Caco-2 (cell line): ENCODE measurements at regions not wholly inside any gene's neighbourhood (a gene's known extent, or its start where the extent isn't known, plus 50 kb on each side); places are given as distances from the start of the nearest gene placed in this dataset.

Experiments
- BruUV-seq: library from RNA; stranded (reverse); fragments of 400-500 nt; replicated peaks from 2 replicates; lab custom pipeline; 2021; lab: Mats Ljungman, UMichigan
- CTCF ChIA-PET: fragments of 300-600 bp; sonication (Branson Sonifier 250); formaldehyde crosslinking; loops from one replicate; lab custom pipeline; 2022; ENCODE audit warnings: antibody characterized with exemption; lab: Charles Lee
- POLR2A ChIA-PET: fragments of 300-600 bp; sonication (Branson Sonifier 250); formaldehyde crosslinking; loops from one replicate; lab custom pipeline; 2022; ENCODE audit warnings: antibody characterized with exemption; lab: Charles Lee
- DNase-seq, 2 experiments: peaks; one replicate each; pipeline versions ENCODE4 v3.0.0 to v3.0.0-alpha.2; 2020 to 2022
- H3K27me3 ChIP-seq: replicated peaks from 2 replicates; pipeline ENCODE4 v1.6.0; 2011; ENCODE audit warnings: low read length; ENCODE audit not compliant: control insufficient read depth, insufficient read depth
- H3K36me3 ChIP-seq: 2 replicates; pipeline ENCODE4 v1.5.1; 2011; ENCODE audit warnings: low read length; ENCODE audit not compliant: control insufficient read depth, insufficient read depth
- H3K4me1 ChIP-seq: fragments of 250-450 bp; sonication (Bioruptor Pico); 2 replicates; pipeline ENCODE4 v1.5.1; 2020; ENCODE audit warnings: mild to moderate bottlenecking
- H3K4me3 ChIP-seq: 2 replicates; pipeline ENCODE4 v1.5.1; 2011; ENCODE audit warnings: low read depth, mild to moderate bottlenecking, control low read depth, low read length
- H3K9me3 ChIP-seq: fragments of 250-450 bp; sonication (Bioruptor Pico); 2 replicates; pipeline ENCODE4 v1.5.1; 2020; ENCODE audit warnings: mild to moderate bottlenecking, moderate library complexity
- H3K27ac Mint-ChIP-seq: one replicate; pipeline ENCODE4 v1.8.0; 2022; ENCODE audit warnings: mixed read lengths; ENCODE audit not compliant: unreplicated experiment
- H3K27me3 Mint-ChIP-seq: one replicate; pipeline ENCODE4 v1.8.0; 2022; ENCODE audit warnings: mixed read lengths; ENCODE audit not compliant: insufficient read depth, unreplicated experiment
- H3K36me3 Mint-ChIP-seq: one replicate; pipeline ENCODE4 v1.8.0; 2022; ENCODE audit warnings: mild to moderate bottlenecking, mixed read lengths; ENCODE audit not compliant: insufficient read depth, unreplicated experiment
- H3K4me1 Mint-ChIP-seq: one replicate; pipeline ENCODE4 v1.8.0; 2022; ENCODE audit warnings: low read depth, mixed read lengths; ENCODE audit not compliant: unreplicated experiment
- H3K4me3 Mint-ChIP-seq: one replicate; pipeline ENCODE4 v1.8.0; 2022; ENCODE audit warnings: mild to moderate bottlenecking, moderate library complexity, mixed read lengths; ENCODE audit not compliant: unreplicated experiment
- H3K9me3 Mint-ChIP-seq: one replicate; pipeline ENCODE4 v1.8.0; 2022; ENCODE audit warnings: mixed read lengths; ENCODE audit not compliant: unreplicated experiment
- intact Hi-C: fragments of 100-400 bp; cut with micrococcal nuclease; formaldehyde crosslinking; loops from one replicate; pipeline ENCODE4 v1.10.0; 2022; ENCODE audit not compliant: unreplicated experiment
- TF ChIP-seq, protein P1 (sequence below), 2 experiments: fragments of 200-600 bp in 1 of 2; IDR thresholded peaks; 1 replicate in 1 of 2; 2 replicates in 1 of 2; pipeline versions ENCODE4 v1.5.1 to v1.8.0; 2011 to 2022; ENCODE audit warnings: antibody characterized with exemption in 1 of 2, control low read depth in 1 of 2, inconsistent platforms in 1 of 2, low read depth in 1 of 2, low read length in 1 of 2, mild to moderate bottlenecking in 1 of 2, moderate library complexity in 1 of 2; ENCODE audit not compliant: insufficient read depth in 1 of 2, severe bottlenecking in 1 of 2, unreplicated experiment in 1 of 2

DNA sequence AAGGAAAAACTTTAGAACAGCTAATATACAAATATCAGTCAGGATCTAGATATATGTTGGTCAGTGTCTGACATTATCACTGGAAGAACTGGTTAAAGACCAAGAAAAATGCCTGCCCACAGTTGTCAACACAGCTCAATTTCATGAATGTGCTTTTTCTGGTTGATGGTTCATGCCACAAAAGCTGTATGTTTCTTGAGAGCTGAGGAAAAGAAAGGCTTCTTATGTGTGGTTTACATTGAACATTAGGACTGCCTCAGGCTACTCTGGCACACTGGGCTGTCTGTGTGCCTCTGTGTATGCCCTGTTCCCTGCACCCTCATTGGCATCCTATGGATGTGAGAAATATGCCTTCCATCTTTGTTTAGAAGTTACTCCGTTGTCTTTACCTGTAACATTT is 218.8 kb upstream of the RGS6 start:
- POLR2A ChIA-PET = no interaction called here
- peaks cover 3% of the 10 kb centered on the region; the same call in 1 of the 2 replicates for H3K36me3 ChIP-seq
- H3K4me3 Mint-ChIP-seq = no peak overlapping the region
- intact Hi-C loops = no loop called here
- H3K27me3 Mint-ChIP-seq = no peaks in the 10 kb centered on the region
- H3K4me1 Mint-ChIP-seq = no peaks in the 10 kb centered on the region
- BruUV-seq = no TSS peak
- no peaks in the 10 kb centered on the region for H3K9me3 ChIP-seq
- H3K9me3 Mint-ChIP-seq = no peaks in the 10 kb centered on the region
- DNase-seq = no peak
- TF ChIP-seq, protein P1, sequence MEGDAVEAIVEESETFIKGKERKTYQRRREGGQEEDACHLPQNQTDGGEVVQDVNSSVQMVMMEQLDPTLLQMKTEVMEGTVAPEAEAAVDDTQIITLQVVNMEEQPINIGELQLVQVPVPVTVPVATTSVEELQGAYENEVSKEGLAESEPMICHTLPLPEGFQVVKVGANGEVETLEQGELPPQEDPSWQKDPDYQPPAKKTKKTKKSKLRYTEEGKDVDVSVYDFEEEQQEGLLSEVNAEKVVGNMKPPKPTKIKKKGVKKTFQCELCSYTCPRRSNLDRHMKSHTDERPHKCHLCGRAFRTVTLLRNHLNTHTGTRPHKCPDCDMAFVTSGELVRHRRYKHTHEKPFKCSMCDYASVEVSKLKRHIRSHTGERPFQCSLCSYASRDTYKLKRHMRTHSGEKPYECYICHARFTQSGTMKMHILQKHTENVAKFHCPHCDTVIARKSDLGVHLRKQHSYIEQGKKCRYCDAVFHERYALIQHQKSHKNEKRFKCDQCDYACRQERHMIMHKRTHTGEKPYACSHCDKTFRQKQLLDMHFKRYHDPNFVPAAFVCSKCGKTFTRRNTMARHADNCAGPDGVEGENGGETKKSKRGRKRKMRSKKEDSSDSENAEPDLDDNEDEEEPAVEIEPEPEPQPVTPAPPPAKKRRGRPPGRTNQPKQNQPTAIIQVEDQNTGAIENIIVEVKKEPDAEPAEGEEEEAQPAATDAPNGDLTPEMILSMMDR (IDR thresholded peaks at IDR 0.05; ENCODE audit: insufficient read depth in 1 of 2, low read depth in 1 of 2, low read length in 1 of 2, severe bottlenecking in 1 of 2, unreplicated experiment in 1 of 2) = no peak
- H3K27me3 ChIP-seq = no peaks in the 10 kb centered on the region
- peaks cover 33% of the 10 kb centered on the region for H3K36me3 Mint-ChIP-seq
- no peak overlapping the region for H3K27ac Mint-ChIP-seq
- peaks cover 8% of the 10 kb centered on the region for H3K4me1 ChIP-seq
- CTCF ChIA-PET = no interaction called here
- H3K4me3 ChIP-seq = no peak overlapping the region

DNA sequence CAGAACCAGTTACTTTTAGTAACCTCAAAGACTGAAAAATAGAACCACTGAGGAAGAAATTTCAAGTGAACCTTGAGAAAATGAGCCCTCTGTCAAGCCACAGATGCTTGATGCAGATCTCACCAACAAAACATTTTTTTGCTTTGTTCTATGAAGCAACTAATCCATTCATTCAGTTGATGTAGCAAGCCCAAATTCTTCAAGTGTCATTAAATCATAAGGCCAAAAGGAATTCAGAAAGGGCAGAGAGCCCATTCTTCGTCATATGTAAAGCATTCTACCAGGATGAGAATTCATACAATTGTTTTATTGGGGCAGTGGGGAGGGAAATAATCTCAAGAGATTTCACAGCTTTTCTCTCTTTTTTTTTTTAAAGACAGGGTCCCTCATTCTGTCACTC is 218.0 kb upstream of the RGS6 start:
- POLR2A ChIA-PET = no interaction called here
- BruUV-seq = no TSS peak
- Mint-ChIP-seq H3K4me3 (no peak overlapping the region), H3K27me3 (no peaks in the 10 kb centered on the region), H3K4me1 (no peaks in the 10 kb centered on the region), H3K27ac (no peak overlapping the region), H3K9me3 (no peaks in the 10 kb centered on the region), H3K36me3 (peaks cover 30% of the 10 kb centered on the region)
- H3K4me1 ChIP-seq = peaks cover 8% of the 10 kb centered on the region
- DNase-seq = no peak
- no peaks in the 10 kb centered on the region for H3K27me3 ChIP-seq
- no peak overlapping the region for H3K4me3 ChIP-seq
- TF ChIP-seq, protein P1 (IDR thresholded peaks at IDR 0.05; ENCODE audit: insufficient read depth in 1 of 2, low read depth in 1 of 2, low read length in 1 of 2, severe bottlenecking in 1 of 2, unreplicated experiment in 1 of 2) = no peak
- intact Hi-C loops = no loop called here
- peaks cover 2% of the 10 kb centered on the region; the same call in 1 of the 2 replicates for H3K36me3 ChIP-seq
- H3K9me3 ChIP-seq = no peaks in the 10 kb centered on the region
- CTCF ChIA-PET = no interaction called here

DNA sequence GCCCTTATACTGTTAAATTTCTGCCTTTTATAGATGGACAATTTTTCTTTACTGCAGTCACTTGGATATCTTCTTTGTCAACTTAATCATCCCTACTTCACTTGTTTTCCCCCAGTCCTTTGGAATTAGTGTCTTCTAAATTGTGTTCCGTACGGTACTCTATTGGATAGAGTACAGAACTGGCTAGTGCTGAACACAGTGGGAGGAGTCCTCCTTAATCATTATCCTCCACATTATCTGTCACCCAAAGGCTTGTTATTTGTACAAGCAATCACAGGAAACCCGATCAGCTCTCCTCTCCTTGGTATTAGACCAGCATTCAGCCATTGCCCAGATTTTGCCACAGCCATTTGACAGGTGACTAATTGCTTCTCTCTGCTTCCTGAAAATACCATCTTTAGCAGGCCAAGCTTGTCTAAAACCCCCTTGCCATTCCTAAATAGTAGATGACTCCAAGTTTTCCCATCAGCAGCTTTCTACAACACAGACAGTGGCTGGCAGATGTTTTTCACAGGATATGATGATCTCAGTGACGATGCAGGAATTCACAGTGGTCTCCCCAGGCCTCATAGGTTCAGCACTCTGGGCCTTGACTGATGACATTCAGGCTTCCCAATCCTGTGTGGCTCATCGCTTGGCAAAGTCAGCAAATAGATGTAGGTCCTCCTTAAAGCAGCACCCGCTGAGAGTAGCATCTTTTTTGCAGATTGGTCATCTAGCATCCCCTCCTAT is 216.0 kb upstream of the RGS6 start:
- Mint-ChIP-seq H3K27me3 (no peaks in the 10 kb centered on the region), H3K4me3 (no peak overlapping the region), H3K27ac (no peak overlapping the region), H3K36me3 (peaks cover 21% of the 10 kb centered on the region), H3K4me1 (no peaks in the 10 kb centered on the region), H3K9me3 (no peaks in the 10 kb centered on the region)
- Histone ChIP-seq H3K4me3 (no peak overlapping the region), H3K4me1 (peaks cover 8% of the 10 kb centered on the region), H3K27me3 (no peaks in the 10 kb centered on the region), H3K36me3 (no peaks in the 10 kb centered on the region), H3K9me3 (no peaks in the 10 kb centered on the region)
- intact Hi-C loops = no loop called here
- POLR2A ChIA-PET = no interaction called here
- no peak for DNase-seq
- BruUV-seq = no TSS peak
- CTCF ChIA-PET = no interaction called here
- TF ChIP-seq, protein P1 (IDR thresholded peaks at IDR 0.05; ENCODE audit: insufficient read depth in 1 of 2, low read depth in 1 of 2, low read length in 1 of 2, severe bottlenecking in 1 of 2, unreplicated experiment in 1 of 2) = no peak
